H1 (cell line): ENCODE measurements at regions not wholly inside any gene's neighbourhood (a gene's known extent, or its start where the extent isn't known, plus 50 kb on each side); places are given as distances from the start of the nearest gene placed in this dataset.

Experiments
- EGR1 ChIP-seq: IDR thresholded peaks from 2 replicates; pipeline ENCODE4 v1.6.1; 2011; ENCODE audit warnings: low read depth, low read length, borderline replicate concordance
- GABPA ChIP-seq: IDR thresholded peaks from 2 replicates; pipeline ENCODE4 v1.6.1; 2011; ENCODE audit warnings: mild to moderate bottlenecking, low read length, moderate library complexity, borderline replicate concordance; ENCODE audit not compliant: insufficient read depth
- HDAC2 ChIP-seq, 2 experiments: fragments of 300-600 bp in 1 of 2; sonication (generic) in 1 of 2; IDR thresholded peaks; 2 replicates each; pipeline ENCODE4 v1.6.1; 2011 to 2012; ENCODE audit warnings: low read depth in 2 of 2, low read length in 2 of 2, mild to moderate bottlenecking in 2 of 2, moderate library complexity in 2 of 2, borderline replicate concordance in 1 of 2, inconsistent platforms in 1 of 2
- HDAC6 ChIP-seq: IDR thresholded peaks from one replicate; pipeline ENCODE4 v1.7.1; 2012; ENCODE audit warnings: low read depth, mild to moderate bottlenecking, inconsistent platforms, low read length, moderate library complexity
- KDM5A ChIP-seq: fragments of 200-600 bp; IDR thresholded peaks from 2 replicates; pipeline ENCODE4 v1.7.1; 2012; ENCODE audit warnings: mild to moderate bottlenecking, low read length, inconsistent platforms, mixed read lengths
- NRF1 ChIP-seq: IDR thresholded peaks from 2 replicates; pipeline ENCODE4 v1.6.1; 2011; ENCODE audit warnings: mild to moderate bottlenecking, low read depth, low read length, improper control_type of control experiment
- PHF8 ChIP-seq: fragments of 200-600 bp; sonication (generic); conservative IDR thresholded peaks from 2 replicates; pipeline ENCODE4 v1.7.1; 2012; ENCODE audit warnings: low read depth, mild to moderate bottlenecking, inconsistent platforms, low read length, moderate library complexity
- SP2 ChIP-seq: IDR thresholded peaks from 2 replicates; pipeline ENCODE4 v1.6.1; 2012; ENCODE audit warnings: mild to moderate bottlenecking, low read length, inconsistent platforms
- TBP ChIP-seq: IDR thresholded peaks from 2 replicates; pipeline ENCODE4 v1.6.1; 2011; ENCODE audit warnings: low read depth, low read length, improper control_type of control experiment
- TCF12 ChIP-seq: IDR thresholded peaks from 2 replicates; pipeline ENCODE4 v1.6.1; 2011; ENCODE audit warnings: low read depth, mild to moderate bottlenecking, low read length
- TEAD4 ChIP-seq: IDR thresholded peaks from 2 replicates; pipeline ENCODE4 v1.6.1; 2012; ENCODE audit warnings: low read depth, low read length, inconsistent platforms, mixed read lengths

DNA sequence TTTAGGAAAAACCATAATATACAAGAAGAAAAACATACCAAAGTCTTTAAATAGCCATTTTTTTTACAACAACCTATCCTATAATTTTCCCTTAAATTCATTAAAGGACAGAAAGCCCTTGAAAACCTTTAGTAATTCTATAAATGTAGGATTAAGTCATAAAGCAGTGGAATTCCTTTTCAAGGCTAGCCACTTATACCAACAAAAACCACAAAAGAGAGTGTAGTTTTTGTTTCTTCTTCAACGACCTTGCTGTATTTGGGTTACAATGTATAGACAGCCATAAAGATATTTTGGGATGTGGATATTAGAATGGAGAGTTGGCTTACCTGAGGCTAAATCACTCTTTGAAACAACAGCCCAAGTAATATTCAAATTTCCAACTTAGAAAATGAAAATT lies 296.6 kb upstream of the CDIN1 start (continued):
- TF ChIP-seq NRF1 (no peak), KDM5A (no peak), PHF8 (no peak), GABPA (no peak), EGR1 (no peak), TCF12 (no peak), HDAC2 (IDR thresholded peaks at IDR 0.05; ENCODE audit: borderline replicate concordance in 1 of 2, low read depth in 2 of 2, low read length in 2 of 2) (no peak), TEAD4 (no peak), TBP (no peak), HDAC6 (no peak), SP2 (no peak)
